ENCODE measurements at regions not wholly inside any gene's neighbourhood (a gene's known extent, or its start where the extent isn't known, plus 50 kb on each side); places are given as distances from the start of the nearest gene placed in this dataset.
A peak's percentile ranks its signal among the peaks of the same experiment; 100 is the strongest.

GRCh38 chr12:24198936-24199671 lies 249.6 kb upstream of the SOX5 start (continued):
- TF ChIP-seq, protein P1, sequence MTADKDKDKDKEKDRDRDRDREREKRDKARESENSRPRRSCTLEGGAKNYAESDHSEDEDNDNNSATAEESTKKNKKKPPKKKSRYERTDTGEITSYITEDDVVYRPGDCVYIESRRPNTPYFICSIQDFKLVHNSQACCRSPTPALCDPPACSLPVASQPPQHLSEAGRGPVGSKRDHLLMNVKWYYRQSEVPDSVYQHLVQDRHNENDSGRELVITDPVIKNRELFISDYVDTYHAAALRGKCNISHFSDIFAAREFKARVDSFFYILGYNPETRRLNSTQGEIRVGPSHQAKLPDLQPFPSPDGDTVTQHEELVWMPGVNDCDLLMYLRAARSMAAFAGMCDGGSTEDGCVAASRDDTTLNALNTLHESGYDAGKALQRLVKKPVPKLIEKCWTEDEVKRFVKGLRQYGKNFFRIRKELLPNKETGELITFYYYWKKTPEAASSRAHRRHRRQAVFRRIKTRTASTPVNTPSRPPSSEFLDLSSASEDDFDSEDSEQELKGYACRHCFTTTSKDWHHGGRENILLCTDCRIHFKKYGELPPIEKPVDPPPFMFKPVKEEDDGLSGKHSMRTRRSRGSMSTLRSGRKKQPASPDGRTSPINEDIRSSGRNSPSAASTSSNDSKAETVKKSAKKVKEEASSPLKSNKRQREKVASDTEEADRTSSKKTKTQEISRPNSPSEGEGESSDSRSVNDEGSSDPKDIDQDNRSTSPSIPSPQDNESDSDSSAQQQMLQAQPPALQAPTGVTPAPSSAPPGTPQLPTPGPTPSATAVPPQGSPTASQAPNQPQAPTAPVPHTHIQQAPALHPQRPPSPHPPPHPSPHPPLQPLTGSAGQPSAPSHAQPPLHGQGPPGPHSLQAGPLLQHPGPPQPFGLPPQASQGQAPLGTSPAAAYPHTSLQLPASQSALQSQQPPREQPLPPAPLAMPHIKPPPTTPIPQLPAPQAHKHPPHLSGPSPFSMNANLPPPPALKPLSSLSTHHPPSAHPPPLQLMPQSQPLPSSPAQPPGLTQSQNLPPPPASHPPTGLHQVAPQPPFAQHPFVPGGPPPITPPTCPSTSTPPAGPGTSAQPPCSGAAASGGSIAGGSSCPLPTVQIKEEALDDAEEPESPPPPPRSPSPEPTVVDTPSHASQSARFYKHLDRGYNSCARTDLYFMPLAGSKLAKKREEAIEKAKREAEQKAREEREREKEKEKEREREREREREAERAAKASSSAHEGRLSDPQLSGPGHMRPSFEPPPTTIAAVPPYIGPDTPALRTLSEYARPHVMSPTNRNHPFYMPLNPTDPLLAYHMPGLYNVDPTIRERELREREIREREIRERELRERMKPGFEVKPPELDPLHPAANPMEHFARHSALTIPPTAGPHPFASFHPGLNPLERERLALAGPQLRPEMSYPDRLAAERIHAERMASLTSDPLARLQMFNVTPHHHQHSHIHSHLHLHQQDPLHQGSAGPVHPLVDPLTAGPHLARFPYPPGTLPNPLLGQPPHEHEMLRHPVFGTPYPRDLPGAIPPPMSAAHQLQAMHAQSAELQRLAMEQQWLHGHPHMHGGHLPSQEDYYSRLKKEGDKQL (CRISPR knock-in tag; IDR thresholded peaks at IDR 0.05; ENCODE audit: low read depth) = no peak
- TF ChIP-seq FOXK2 (IDR thresholded peaks at IDR 0.05) (no peak), JARID2 (CRISPR knock-in tag; IDR thresholded peaks at IDR 0.05; ENCODE audit: insufficient replicate concordance) (no peak), ZSCAN25 (CRISPR knock-in tag; IDR thresholded peaks at IDR 0.05) (no peak)

- ATAC-seq (no peak), FAIRE-seq (no peak), DNase-seq (ENCODE audit: low spot score) (no peak)
- Histone ChIP-seq H3K9ac (ENCODE audit: insufficient read depth, low read depth, low read length) (no peak overlapping the region), H3K9me3 (ENCODE audit: low read length) (no peaks in the 10 kb centered on the region), H3K4me1 (ENCODE audit: insufficient read depth, low read length) (no peaks in the 10 kb centered on the region), H3K79me2 (ENCODE audit: insufficient read depth, low read length) (no peaks in the 10 kb centered on the region), H2AFZ (ENCODE audit: low read length) (no peak overlapping the region), H4K20me1 (ENCODE audit: insufficient read depth, low read length) (no peaks in the 10 kb centered on the region), H3K36me3 (replicated peaks in 1 of 2; ENCODE audit: control insufficient read depth in 1 of 2, insufficient read depth in 2 of 2, low read length in 2 of 2) (no peaks in the 10 kb centered on the region), H3K27me3 (ENCODE audit: control insufficient read depth in 1 of 2, insufficient read depth in 2 of 2, low read length in 2 of 2) (peaks cover 0 to 7% of the 10 kb centered on the region in 2 experiments; a peak in 1 of 5 replicates), H3K4me3 (replicated peaks in 1 of 3; ENCODE audit: insufficient read depth in 1 of 3, low read depth in 2 of 3, low read length in 3 of 3) (no peak overlapping the region), H3K27ac (ENCODE audit: extremely low read length, insufficient read depth, low read length) (no peak overlapping the region), H3K4me2 (ENCODE audit: low read depth, low read length) (no peak overlapping the region)
- intact Hi-C loops (cut with micrococcal nuclease; ENCODE audit: unreplicated experiment) = no loop called here
- ChIA-PET POLR2A (no interaction called here), CTCF (ENCODE audit: low intra/inter-chr PET ratio, low total read pairs) (no interaction called here)
- no peak for TF ChIP-seq TBL1XR1 (IDR thresholded peaks at IDR 0.05; ENCODE audit: borderline replicate concordance, low read length, partially characterized antibody)
- peak; percentile 47 for TF ChIP-seq HNRNPK (IDR thresholded peaks at IDR 0.05; ENCODE audit: low read depth, low read length, poor library complexity, severe bottlenecking)
- BruUV-seq (replicated peaks) = no TSS peak
- in situ Hi-C loops (cut with HindIII; ENCODE audit: extremely low pct_ligation_motif_present, low pct_unique_long_range_greater_than_20kb) = no loop called here
- WGBS (ENCODE audit: low lambda C conversion rate) = 44% methylated on average over 3 of the region's 3 CpGs
These were observed 248.6 kb upstream of the SOX5 start for GRCh38 chr12:24198070-24198469.

Measured in HepG2 (cell line).